ENCODE measurements at regions not wholly inside any gene's neighbourhood (a gene's known extent, or its start where the extent isn't known, plus 50 kb on each side); places are given as distances from the start of the nearest gene placed in this dataset.

- Histone ChIP-seq H3K9ac (ENCODE audit: insufficient read depth in 1 of 2, low read depth in 2 of 2, low read length in 2 of 2) (no peak overlapping the region), H3K27me3 (ENCODE audit: control insufficient read depth in 2 of 2, insufficient read depth in 2 of 2, low read length in 2 of 2) (no peaks in the 10 kb centered on the region), H3K4me2 (ENCODE audit: insufficient read depth, low read length) (no peak overlapping the region), H4K20me1 (replicated peaks; ENCODE audit: control insufficient read depth, insufficient read depth, low read length) (no peaks in the 10 kb centered on the region), H3K4me3 (no peak overlapping the region), H3K79me2 (ENCODE audit: control insufficient read depth, insufficient read depth, low read length) (no peaks in the 10 kb centered on the region), H3K27ac (ENCODE audit: extremely low read depth, low read depth, low read length) (no peak overlapping the region), H3K9me3 (replicated peaks; ENCODE audit: control insufficient read depth, insufficient read depth, low read depth, low read length) (no peaks in the 10 kb centered on the region), H2AFZ (ENCODE audit: low read depth, low read length) (no peak overlapping the region), H3K36me3 (ENCODE audit: control insufficient read depth, insufficient read depth, low read length) (no peaks in the 10 kb centered on the region), H3K9me1 (ENCODE audit: control insufficient read depth, insufficient read depth, low read length) (no peaks in the 10 kb centered on the region), H3K4me1 (replicated peaks in 1 of 2; ENCODE audit: control insufficient read depth in 2 of 2, insufficient read depth in 2 of 2, low read length in 2 of 2) (no peaks in the 10 kb centered on the region)
- CTCF ChIA-PET (ENCODE audit: low intra/inter-chr PET ratio): no interaction called here
- DNase-seq (ENCODE audit: extremely low read depth in 1 of 4, low spot score in 3 of 4) (no peak), FAIRE-seq (no peak), ATAC-seq (no peak)
- in situ Hi-C loops (cut with MboI) (no loop called here), intact Hi-C loops (cut with micrococcal nuclease) (no loop called here)
- no TSS peak for BruUV-seq (replicated peaks)
- TF ChIP-seq CGGBP1 (CRISPR knock-in tag; IDR thresholded peaks at IDR 0.05) (no peak), CHD2 (IDR thresholded peaks at IDR 0.05; ENCODE audit: low read depth, low read length) (no peak)
- POLR2A ChIA-PET: no interaction called here
These were observed 297.4 kb upstream of the TACR3 start for GRCh38 chr4:104017213-104017612.

GRCh38 chr4:104015680-104016079, 295.9 kb upstream of the TACR3 start:
- ATAC-seq (no peak), FAIRE-seq (no peak), DNase-seq (ENCODE audit: extremely low read depth in 1 of 4, low spot score in 3 of 4) (no peak)
- H3K36me3 ChIP-seq (ENCODE audit: control insufficient read depth, insufficient read depth, low read length): no peaks in the 10 kb centered on the region
- CTCF ChIA-PET (ENCODE audit: low intra/inter-chr PET ratio): no interaction called here
- H3K9ac ChIP-seq (ENCODE audit: insufficient read depth in 1 of 2, low read depth in 2 of 2, low read length in 2 of 2): no peak overlapping the region
- no peak overlapping the region for H2AFZ ChIP-seq (ENCODE audit: low read depth, low read length)
- WGBS (ENCODE audit: insufficient coverage, low coverage, missing lambda C conversion rate): 0% methylated on average over 2 of the region's 2 CpGs
- H3K4me1 ChIP-seq (replicated peaks in 1 of 2; ENCODE audit: control insufficient read depth in 2 of 2, insufficient read depth in 2 of 2, low read length in 2 of 2): no peaks in the 10 kb centered on the region
- H4K20me1 ChIP-seq (replicated peaks; ENCODE audit: control insufficient read depth, insufficient read depth, low read length): no peaks in the 10 kb centered on the region
- H3K9me1 ChIP-seq (ENCODE audit: control insufficient read depth, insufficient read depth, low read length): no peaks in the 10 kb centered on the region
- intact Hi-C loops (cut with micrococcal nuclease): no loop called here
- no peaks in the 10 kb centered on the region for H3K9me3 ChIP-seq (replicated peaks; ENCODE audit: control insufficient read depth, insufficient read depth, low read depth, low read length)
- H3K27me3 ChIP-seq (ENCODE audit: control insufficient read depth in 2 of 2, insufficient read depth in 2 of 2, low read length in 2 of 2): no peaks in the 10 kb centered on the region
- no peak for TF ChIP-seq NCOR1 (IDR thresholded peaks at IDR 0.05)
- TF ChIP-seq EHMT2 (IDR thresholded peaks at IDR 0.05): no peak
- no peak for TF ChIP-seq GABPA (tag; conservative IDR thresholded peaks at IDR 0.05; ENCODE audit: low read depth)
- no peak for TF ChIP-seq ERF (CRISPR knock-in tag; IDR thresholded peaks at IDR 0.05)
- no peak for TF ChIP-seq ZNF124 (CRISPR knock-in tag; IDR thresholded peaks at IDR 0.05)
- no peak for TF ChIP-seq ZNF561 (CRISPR knock-in tag; conservative IDR thresholded peaks at IDR 0.05)
- TF ChIP-seq FOXK2 (conservative IDR thresholded peaks at IDR 0.05 in 1 of 2, IDR thresholded peaks at IDR 0.05 in 1 of 2; ENCODE audit: low read depth in 2 of 2): no peak
- no peak for TF ChIP-seq CREB5 (CRISPR knock-in tag; IDR thresholded peaks at IDR 0.05)
- no peak for TF ChIP-seq KDM4B (IDR thresholded peaks at IDR 0.05; ENCODE audit: borderline replicate concordance in 2 of 2, low read depth in 1 of 2)
- no peak for TF ChIP-seq ZNF23 (CRISPR knock-in tag; IDR thresholded peaks at IDR 0.05)
- no peak for TF ChIP-seq SIX5 (IDR thresholded peaks at IDR 0.05; ENCODE audit: borderline replicate concordance in 1 of 2, insufficient read depth in 1 of 2, low read depth in 1 of 2, low read length in 2 of 2)
- no peak for TF ChIP-seq ETV6 (IDR thresholded peaks at IDR 0.05; ENCODE audit: borderline replicate concordance in 1 of 2, low read depth in 2 of 2, low read length in 1 of 2)
- no peak for TF ChIP-seq ETV6 (CRISPR knock-in tag; IDR thresholded peaks at IDR 0.05; ENCODE audit: borderline replicate concordance)
- no peaks in the 10 kb centered on the region for H3K79me2 ChIP-seq (ENCODE audit: control insufficient read depth, insufficient read depth, low read length)
- POLR2A ChIA-PET: no interaction called here
- no TSS peak for BruUV-seq (replicated peaks)
- H3K4me3 ChIP-seq: no peak overlapping the region
- H3K27ac ChIP-seq (ENCODE audit: extremely low read depth, low read depth, low read length): no peak overlapping the region
- in situ Hi-C loops (cut with MboI): no loop called here
- no peak overlapping the region for H3K4me2 ChIP-seq (ENCODE audit: insufficient read depth, low read length)
